ENCODE measurements at regions not wholly inside any gene's neighbourhood (a gene's known extent, or its start where the extent isn't known, plus 50 kb on each side); places are given as distances from the start of the nearest gene placed in this dataset.

- TF ChIP-seq CTCF (IDR thresholded peaks at IDR 0.05; ENCODE audit: poor library complexity) (no peak), EZH2 (IDR thresholded peaks at IDR 0.05; ENCODE audit: borderline replicate concordance) (no peak), EZH2phosphoT487 (IDR thresholded peaks at IDR 0.05; ENCODE audit: low read depth, severe bottlenecking, unreplicated experiment) (no peak)
These were observed 103.3 kb upstream of the BACH2 start for GRCh38 chr6:90399970-90400369.

All from hepatocyte (in vitro differentiated cells).